ENCODE measurements at regions not wholly inside any gene's neighbourhood (a gene's known extent, or its start where the extent isn't known, plus 50 kb on each side); places are given as distances from the start of the nearest gene placed in this dataset.

- 86 to 97% methylated on average over 5 of the region's 5 CpGs for WGBS, 2 donors
- no peak for ATAC-seq (ENCODE audit: low FRiP score in 2 of 2)
- Histone ChIP-seq H3K36me3 (no peaks in the 10 kb centered on the region), H3K9me3 (peaks cover 0 to 8% (median 0%) of the 10 kb centered on the region in 4 donors), H3K4me1 (no peaks in the 10 kb centered on the region), H3K27ac (no peak overlapping the region), H3K27me3 (no peaks in the 10 kb centered on the region), H3K4me3 (no peak overlapping the region)
- TF ChIP-seq POLR2A (IDR thresholded peaks at IDR 0.05) (no peak), EP300 (IDR thresholded peaks at IDR 0.05) (no peak), POLR2AphosphoS5 (IDR thresholded peaks at IDR 0.05) (no peak)
- TF ChIP-seq, protein P1, sequence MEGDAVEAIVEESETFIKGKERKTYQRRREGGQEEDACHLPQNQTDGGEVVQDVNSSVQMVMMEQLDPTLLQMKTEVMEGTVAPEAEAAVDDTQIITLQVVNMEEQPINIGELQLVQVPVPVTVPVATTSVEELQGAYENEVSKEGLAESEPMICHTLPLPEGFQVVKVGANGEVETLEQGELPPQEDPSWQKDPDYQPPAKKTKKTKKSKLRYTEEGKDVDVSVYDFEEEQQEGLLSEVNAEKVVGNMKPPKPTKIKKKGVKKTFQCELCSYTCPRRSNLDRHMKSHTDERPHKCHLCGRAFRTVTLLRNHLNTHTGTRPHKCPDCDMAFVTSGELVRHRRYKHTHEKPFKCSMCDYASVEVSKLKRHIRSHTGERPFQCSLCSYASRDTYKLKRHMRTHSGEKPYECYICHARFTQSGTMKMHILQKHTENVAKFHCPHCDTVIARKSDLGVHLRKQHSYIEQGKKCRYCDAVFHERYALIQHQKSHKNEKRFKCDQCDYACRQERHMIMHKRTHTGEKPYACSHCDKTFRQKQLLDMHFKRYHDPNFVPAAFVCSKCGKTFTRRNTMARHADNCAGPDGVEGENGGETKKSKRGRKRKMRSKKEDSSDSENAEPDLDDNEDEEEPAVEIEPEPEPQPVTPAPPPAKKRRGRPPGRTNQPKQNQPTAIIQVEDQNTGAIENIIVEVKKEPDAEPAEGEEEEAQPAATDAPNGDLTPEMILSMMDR (IDR thresholded peaks at IDR 0.05), result no peak
- DNase-seq, result peak in 1 of 2 donors; percentile 47
Measured at GRCh38 chr6:15102241-15102640, 143.6 kb upstream of the JARID2 start.

DNA sequence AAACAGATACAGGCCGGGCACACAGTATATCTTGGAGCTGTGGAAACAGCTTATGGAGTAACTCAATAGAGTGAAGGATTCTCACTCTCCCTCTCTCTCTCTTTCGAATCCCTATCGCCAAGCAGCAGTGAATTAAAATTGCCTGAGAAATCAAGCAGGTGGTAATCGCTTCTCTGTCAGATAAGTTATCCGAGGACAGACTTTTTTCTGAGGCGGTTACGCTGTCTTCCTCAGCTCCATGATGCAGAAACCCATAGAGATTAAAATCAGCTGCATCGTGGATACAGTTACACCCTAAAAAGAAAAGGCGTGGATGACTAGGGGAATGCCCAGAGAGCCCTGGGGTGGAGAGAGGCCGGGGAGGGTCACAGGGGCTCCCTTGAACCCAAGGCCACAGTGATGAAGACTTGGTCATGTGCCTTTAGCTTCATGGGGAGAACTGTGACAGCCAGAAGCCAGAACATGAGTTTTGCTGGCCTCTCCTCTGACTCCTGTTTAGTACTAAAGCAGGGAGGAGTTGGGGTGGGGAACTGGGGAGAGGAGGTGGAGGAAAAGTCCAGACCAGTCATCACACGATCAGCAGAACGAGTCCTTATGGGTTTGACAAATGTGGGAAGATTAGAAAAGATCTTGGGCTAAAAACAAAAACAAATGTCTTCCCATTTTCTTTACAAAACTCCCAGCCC is 138.8 kb upstream of the JARID2 start:
- Histone ChIP-seq H3K4me3 (no peak overlapping the region), H3K27me3 (no peaks in the 10 kb centered on the region), H3K27ac (no peak overlapping the region), H3K4me1 (no peaks in the 10 kb centered on the region), H3K9me3 (peaks cover 0 to 8% (median 0%) of the 10 kb centered on the region in 4 donors), H3K36me3 (no peaks in the 10 kb centered on the region)
- DNase-seq (no peak), ATAC-seq (ENCODE audit: low FRiP score in 2 of 2) (no peak)
- TF ChIP-seq EP300 (IDR thresholded peaks at IDR 0.05) (no peak), POLR2AphosphoS5 (IDR thresholded peaks at IDR 0.05) (no peak), POLR2A (IDR thresholded peaks at IDR 0.05) (no peak)
- TF ChIP-seq, protein P1 (IDR thresholded peaks at IDR 0.05), result no peak
- 86 to 92% methylated on average over 12 of the region's 12 CpGs for WGBS, 2 donors

DNA sequence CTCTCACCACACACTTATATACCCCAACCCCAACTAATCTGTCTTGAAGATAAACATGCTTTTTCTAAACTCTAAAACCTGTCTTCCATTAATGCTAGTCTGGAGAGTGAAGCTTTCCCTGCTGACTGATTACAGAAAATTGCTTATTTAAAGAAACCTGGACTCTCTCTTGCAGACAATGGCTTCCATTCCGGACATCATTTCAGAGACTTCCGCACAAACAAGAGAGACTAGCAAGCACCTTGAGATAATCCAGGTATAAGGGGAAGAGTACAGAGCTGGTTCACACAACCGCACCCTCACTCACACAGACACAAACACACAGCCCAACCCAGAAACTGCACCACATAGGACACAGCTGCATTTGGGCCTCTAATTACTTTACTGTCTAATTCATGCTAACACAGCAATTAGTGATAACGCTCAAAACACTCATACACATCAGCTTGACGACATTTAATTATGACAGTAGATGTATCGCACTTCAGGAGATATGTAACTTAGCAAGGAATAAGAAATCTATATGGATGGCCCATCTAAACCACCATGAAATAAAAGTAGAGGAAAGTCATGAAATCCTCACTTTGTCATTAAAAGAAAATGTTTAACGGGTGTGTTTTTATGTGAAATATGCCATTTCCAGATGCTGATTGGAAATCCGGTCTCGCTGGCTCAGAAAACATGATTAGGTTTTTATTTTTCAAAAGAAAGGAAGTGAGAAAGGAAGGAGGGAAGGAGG is 138.1 kb upstream of the JARID2 start:
- no peaks in the 10 kb centered on the region for H3K36me3 ChIP-seq
- peaks cover 0 to 8% (median 0%) of the 10 kb centered on the region in 4 donors for H3K9me3 ChIP-seq
- no peaks in the 10 kb centered on the region for H3K4me1 ChIP-seq
- TF ChIP-seq, protein P1 (IDR thresholded peaks at IDR 0.05), result no peak
- TF ChIP-seq POLR2A (IDR thresholded peaks at IDR 0.05), result no peak
- no peak for TF ChIP-seq EP300 (IDR thresholded peaks at IDR 0.05)
- TF ChIP-seq POLR2AphosphoS5 (IDR thresholded peaks at IDR 0.05), result no peak
- 92 to 96% methylated on average over 9 of the region's 9 CpGs for WGBS, 2 donors
- H3K27ac ChIP-seq, result no peak overlapping the region
- DNase-seq (no peak), ATAC-seq (ENCODE audit: low FRiP score in 2 of 2) (no peak)
- no peak overlapping the region for H3K4me3 ChIP-seq
- no peaks in the 10 kb centered on the region for H3K27me3 ChIP-seq

GRCh38 chr6:15108383-15108715 is 137.5 kb upstream of the JARID2 start:
- Histone ChIP-seq H3K4me1 (no peaks in the 10 kb centered on the region), H3K27ac (no peak overlapping the region), H3K9me3 (peaks cover 0 to 8% (median 0%) of the 10 kb centered on the region in 4 donors), H3K36me3 (no peaks in the 10 kb centered on the region), H3K4me3 (no peak overlapping the region), H3K27me3 (no peaks in the 10 kb centered on the region)
- DNase-seq, result no peak
- TF ChIP-seq, protein P1 (IDR thresholded peaks at IDR 0.05), result no peak
- TF ChIP-seq POLR2A (IDR thresholded peaks at IDR 0.05) (no peak), EP300 (IDR thresholded peaks at IDR 0.05) (no peak), POLR2AphosphoS5 (IDR thresholded peaks at IDR 0.05) (no peak)
- 100% methylated on average over 2 of the region's 2 CpGs for WGBS, 2 donors
- ATAC-seq (ENCODE audit: low FRiP score in 2 of 2), result no peak

All from upper lobe of left lung (tissue), 6 donors.